GM18861 (cell line): ENCODE measurements at regions not wholly inside any gene's neighbourhood (a gene's known extent, or its start where the extent isn't known, plus 50 kb on each side); places are given as distances from the start of the nearest gene placed in this dataset.

Experiments used
- ATAC-seq: cut with Tn5 transposase; IDR thresholded peaks from one replicate; pipeline ENCODE4 v1.9.1; 2021; ENCODE audit not compliant: unreplicated experiment

DNA sequence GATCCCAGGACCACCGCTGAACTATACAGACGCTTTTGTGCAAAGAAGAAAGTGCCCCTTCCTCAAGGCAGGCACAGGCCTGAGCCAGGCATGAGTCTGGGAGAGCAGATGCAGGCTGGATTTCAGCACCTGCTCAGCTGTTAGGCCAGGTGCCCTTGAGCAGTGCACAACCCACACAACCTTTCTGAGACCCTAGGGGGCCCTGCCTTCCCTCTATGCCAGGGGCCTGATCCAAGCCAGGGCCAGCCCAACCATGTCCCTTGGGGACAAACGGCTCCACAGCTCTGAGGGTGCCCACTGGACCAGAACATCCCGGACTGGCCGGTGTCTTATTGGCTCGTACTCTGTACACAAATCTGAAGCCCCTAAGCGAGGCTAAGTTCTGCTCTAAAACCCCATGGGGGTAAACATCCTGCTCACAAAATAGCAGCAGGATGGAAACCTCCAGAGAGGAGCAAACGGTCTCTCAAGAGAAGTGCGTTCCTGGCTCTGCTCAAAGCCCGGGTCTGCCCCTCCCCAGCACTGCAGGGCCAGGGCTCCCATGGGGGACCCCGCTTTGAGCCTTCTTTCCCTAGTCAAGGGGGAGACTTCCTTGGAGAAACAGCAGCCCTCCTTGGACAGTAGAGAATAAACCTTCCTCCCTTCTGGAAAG lies 275.1 kb downstream of the NPHP4 start:
- no peak for ATAC-seq

DNA sequence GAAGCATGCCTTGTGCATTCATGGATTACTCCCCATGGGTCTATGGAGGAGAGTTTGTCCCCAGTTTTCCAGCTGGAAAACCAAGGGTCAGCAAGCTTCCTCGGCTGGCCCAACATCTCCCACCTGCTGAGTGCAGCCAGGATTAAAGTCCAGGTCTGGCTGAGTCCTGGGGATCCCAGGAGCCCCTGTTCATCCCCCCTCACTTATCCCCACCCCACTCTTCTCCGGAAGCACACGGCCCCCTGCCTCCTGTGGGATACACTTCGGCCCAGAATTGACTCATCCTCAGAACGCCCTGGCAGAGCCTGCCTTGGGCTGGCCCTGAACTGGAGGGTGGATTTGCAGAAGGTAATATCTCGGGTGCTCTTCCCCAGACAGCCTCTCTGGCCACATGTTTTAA lies 276.1 kb downstream of the NPHP4 start:
- ATAC-seq, result no peak

GRCh38 chr1:5713101-5714010 lies 278.9 kb downstream of the NPHP4 start:
- ATAC-seq, result no peak

DNA sequence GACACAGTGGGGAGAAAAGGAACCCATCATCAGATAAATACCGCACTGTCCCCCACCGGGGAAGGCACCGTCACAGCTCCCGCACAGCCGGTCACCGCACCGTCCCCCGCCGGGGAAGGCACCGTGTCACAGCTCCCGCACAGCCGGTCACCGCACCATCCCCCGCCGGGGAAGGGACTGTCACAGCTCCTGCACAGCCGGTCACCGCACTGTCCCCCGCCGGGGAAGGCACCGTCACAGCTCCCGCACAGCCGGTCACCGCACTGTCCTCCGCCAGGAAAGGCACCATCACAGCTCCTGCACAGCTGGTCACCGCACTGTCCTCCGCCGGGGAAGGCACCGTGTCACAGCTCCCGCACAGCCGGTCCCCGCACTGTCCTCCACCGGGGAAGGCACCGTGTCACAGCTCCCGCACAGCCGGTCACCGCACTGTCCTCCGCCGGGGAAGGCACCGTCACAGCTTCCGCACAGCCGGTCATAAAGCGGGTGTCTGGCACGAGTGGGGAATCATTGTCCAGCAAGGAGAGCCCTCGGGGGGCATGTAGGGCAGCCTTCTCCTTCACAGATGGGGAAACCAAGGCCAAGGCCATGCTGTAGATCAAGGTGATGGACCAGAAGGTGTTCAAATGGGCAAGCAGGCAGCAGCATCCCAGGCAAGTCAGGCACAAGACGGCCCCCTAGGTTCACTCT lies 280.1 kb downstream of the NPHP4 start:
- no peak for ATAC-seq

DNA sequence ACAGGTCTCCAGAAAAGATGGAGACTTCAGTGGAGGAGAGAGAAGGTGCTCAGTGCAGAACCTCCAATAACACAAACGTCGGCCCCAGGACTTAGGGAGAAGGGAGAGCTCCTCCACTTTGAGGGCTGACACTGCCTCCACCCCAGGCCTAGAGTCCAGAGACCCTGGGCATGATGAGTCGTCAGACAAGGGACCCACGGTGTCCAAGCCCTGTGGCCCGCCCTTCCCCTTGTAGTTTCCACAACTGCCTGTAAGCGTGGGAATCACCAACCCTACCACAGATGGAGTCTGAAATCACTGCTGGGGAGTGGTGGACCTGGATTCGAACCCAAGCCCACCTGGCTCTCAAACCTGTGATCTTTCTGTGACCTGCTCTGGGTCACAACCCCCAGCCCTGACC lies 281.1 kb downstream of the NPHP4 start:
- ATAC-seq, result no peak

- ATAC-seq, result no peak
Observed at GRCh38 chr1:5709976-5710375, 282.2 kb downstream of the NPHP4 start.

GRCh38 chr1:5709461-5709975 lies 282.7 kb downstream of the NPHP4 start:
- no peak for ATAC-seq

DNA sequence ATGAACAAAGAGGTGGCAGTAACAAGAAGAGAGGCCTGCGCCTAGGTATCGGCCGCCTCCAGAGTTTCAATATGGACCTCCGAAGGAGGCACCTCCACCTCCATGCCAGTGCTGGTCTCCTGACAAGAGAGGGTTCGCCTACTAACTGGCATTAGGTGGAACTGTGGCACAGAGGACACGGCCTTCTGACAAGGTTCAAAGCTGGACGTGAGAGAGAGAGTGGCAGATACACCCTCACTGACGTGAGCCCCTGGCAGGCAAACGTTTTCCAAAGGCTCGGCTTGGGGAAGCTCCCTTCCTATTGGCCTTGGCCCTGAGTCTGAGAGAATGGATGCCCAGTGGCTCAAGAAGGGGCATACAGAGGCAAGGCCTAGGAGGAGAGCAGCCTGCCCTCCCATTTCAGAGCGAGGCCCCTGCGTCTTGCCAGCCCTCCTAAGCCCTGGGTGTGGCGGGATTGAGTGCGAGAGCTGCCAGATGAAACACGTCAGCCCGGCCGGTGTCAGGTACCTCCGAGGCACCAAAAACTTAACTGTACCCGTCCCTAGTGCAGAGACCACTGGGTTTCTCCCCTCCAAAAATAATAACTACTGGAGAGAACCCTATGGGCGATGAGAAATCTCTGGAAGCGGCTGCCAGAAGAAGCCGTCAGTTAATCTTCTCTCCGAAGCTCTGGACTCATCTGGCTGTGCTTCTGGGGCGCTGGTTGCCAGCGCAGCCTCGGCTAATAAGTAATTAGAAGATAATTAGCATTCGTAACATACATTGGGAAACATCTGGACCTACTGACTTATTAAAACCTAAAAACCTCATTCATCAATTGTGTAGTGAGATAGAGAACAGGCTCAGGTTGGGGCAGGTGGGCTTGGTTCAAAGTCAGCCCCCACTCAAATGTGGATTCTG lies 283.6 kb downstream of the NPHP4 start:
- no peak for ATAC-seq

DNA sequence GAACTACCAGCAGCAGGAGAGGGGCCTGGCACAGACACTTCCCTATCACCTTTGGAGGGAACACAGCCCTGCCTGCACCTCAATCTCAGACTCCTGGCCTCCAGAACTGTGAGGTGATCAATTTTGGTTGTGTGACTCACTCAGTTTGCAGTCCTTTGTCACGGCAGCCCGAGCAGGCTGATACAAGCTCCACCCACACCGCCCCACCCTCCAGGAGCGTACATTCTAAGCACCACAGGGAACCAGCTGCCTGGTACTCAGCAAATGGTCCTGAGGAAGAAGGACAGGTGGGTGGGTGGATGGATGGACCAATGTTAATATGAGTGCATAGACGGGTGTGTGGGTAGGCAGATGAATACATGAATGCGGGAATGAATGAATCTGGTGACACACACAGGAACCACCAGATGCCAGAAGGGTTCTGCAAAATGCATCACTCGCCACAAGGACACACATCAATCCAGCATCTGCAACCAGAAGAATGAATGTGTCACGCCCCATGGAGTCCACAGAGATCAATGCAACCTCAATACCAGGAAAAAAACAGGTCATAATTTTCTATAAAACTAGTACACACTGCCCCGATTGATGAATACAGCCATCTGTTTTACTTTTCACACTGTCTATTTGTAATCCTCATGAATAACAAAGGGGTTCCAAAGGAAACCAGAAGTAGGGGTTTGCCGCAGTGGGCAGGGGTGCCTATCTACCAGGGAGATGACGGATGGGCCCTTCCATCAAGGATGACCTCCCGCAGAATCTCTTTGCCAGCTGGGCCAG lies 284.5 kb downstream of the NPHP4 start:
- ATAC-seq, result no peak

DNA sequence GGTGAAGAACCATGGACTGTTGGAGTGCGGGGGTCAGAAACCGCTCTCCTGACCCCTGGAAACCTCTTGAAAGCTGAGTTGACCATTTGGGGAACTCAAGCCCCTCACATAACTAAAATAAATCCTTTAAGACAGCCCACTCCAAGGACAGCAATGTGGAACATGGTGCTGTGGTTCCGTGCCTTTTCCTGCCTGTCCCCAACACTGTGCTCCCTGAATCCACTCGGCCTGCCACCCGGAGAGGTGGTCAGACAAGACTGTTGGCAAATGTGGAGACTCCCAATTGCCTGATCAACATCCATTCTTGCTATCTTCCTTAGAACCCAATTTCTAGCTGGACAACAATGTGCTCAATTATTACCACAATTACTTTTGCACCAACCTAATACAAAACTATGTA lies 286.0 kb downstream of the NPHP4 start:
- ATAC-seq, result no peak

DNA sequence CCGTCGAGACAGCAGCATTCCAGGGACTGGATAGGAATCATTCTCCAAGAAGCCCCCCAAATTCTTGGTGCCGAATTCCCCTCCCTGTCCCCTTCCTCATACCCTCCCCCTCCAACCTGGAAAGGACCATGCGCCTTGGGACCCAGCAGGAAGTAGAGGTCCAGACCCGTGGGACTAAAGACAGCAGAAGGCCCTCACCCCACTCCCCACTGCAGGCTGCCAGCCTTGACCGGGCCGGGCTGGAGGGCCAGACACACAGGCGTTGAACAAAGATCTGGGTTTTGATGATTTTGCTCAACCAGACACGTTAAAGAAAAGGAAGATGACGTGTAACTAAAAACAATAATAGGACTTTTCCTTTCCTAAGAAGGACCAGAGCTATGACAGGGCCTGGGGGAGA lies 286.5 kb downstream of the NPHP4 start:
- ATAC-seq, result no peak

- no peak for ATAC-seq
Observed at GRCh38 chr1:5704561-5705514, 287.4 kb downstream of the NPHP4 start.

DNA sequence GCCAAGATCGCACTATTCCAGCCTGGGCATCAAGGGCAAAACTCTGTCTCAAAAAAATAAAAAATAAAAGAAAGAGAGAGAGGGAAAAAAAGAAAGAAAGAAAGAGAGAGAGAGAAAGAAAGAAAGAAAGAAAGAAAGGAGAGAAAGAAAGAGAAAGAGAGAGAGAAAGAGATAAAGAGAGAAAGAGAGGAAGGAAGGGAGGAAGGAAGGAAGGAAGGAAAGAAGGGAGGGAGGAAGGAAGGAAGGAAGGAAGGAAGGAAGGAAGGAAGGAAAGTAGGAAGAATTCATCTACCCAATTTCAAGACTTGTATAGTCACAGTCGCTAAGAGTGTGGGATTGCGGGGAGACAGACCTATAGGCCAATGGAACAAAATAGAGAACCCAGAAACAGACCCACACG lies 290.6 kb downstream of the NPHP4 start:
- ATAC-seq, result no peak

- no peak for ATAC-seq
Observed at GRCh38 chr1:5693568-5693967, 298.7 kb downstream of the NPHP4 start.

- no peak for ATAC-seq
Observed at GRCh38 chr1:5692664-5693063, 299.6 kb downstream of the NPHP4 start.

GRCh38 chr1:5691795-5692509 lies 300.3 kb downstream of the NPHP4 start:
- no peak for ATAC-seq

DNA sequence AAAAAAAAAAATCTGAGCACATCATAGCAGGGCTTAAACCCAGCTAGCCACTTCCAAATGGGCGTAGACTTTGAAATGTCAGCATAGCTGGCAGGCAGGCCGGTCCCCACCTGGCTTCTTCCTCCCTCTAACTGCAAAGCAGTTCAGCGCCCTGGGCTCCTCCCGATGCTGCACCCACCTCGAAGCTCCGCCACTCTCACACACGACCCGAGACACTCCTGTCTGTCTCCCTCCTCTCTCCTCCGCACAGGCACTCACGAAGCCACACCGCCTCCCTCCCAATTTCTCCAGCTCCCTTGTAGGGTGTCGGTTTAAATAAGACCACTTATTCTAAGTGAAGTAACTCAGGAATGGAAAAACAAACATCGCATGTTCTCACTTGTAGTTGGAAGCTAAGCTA lies 301.3 kb downstream of the NPHP4 start:
- no peak for ATAC-seq

DNA sequence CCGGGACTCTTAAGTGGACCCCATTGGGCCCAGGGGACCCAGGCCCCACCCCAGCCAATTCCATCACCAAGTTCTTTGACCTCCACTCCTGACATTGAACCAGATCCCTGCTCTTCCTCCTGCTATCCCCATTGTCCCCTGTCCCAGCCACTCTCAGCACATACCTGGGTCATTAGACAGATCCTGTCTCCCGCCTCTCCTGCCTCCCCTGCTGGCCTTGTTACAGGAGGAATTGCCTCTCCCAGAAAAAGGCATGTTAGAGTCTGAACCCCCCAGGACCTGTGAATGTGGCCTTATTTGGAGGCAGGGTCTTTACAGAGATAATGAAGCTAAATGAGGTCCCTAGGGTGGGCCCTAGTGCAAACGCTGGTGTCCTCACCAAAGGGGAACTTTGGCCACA lies 301.9 kb downstream of the NPHP4 start:
- no peak for ATAC-seq
